H54 (cell line): ENCODE measurements at regions not wholly inside any gene's neighbourhood (a gene's known extent, or its start where the extent isn't known, plus 50 kb on each side); places are given as distances from the start of the nearest gene placed in this dataset.

Experiments
- DNase-seq: peaks from one replicate; pipeline ENCODE4 v3.0.0; 2011; ENCODE audit warnings: low spot score, mixed read lengths; ENCODE audit not compliant: insufficient read length
- FAIRE-seq: peaks from 3 replicates; lab custom pipeline; 2011; peaks lifted over from hg19 to GRCh38; lab: Jason Lieb, UNC
- POLR2A ChIP-seq: IDR thresholded peaks from 2 replicates; pipeline ENCODE4 v1.6.1; 2011; ENCODE audit warnings: low read depth, mild to moderate bottlenecking, low read length

DNA sequence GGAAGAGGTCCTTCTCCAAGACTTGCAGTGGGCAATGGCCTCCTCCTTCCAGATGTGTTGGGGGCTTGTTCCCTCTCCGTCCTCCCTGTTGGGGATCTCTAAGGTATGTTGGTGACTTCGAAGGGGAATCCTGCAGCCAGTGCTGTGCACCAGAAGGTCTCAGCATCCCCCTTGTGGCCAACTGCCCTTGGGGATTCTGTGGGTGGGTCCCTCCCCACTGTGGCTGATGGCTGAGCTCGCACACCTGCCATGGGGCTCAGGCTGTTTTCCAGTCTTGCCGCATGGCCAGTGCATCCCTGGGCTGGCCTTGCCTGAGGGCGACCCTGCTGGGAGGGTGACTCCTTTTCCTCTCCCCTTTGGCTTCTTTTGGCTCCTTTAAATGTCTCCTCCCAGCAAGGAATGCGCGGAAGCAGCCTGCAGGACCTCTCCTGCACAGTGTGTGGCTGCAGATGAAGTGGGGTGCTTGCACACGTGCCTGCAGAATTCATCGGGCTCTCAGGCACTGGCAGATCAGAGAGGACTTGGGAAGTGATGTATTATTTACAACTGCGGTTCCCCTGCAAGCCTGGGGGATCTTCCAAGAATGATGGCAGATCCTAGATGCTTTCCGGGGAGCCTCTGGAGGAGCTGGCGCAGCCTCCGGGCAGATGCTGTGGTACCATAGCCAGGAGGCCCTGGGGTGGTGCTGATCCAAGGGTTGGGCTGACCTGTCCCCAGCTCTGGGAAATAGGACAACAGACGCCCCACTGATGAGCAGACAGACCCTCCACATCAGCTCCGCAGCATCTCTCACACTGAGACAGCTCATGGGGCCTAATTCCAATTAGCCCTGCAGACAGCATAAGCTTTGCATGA lies 410.0 kb downstream of the TCERG1L start:
- no peak for FAIRE-seq
- DNase-seq, result no peak
- TF ChIP-seq POLR2A, result no peak

DNA sequence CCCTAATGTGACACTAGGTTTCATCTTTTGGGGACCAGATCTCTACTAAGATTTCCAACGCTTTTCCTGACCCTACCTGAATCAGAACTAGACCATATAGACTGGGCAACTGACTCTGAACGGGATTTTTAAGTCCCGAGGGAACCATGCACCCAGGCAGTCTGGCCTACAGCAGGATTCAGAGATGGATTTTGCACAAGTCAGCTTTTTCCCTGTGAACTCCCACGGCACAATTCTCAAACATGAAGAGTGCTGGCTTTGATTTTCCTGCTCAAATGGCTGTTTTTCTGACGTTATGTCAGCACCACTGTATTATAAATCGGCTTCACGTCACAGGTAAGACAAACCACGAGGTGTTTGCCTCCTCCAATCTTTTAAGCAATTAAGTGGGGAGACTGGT lies 409.1 kb downstream of the TCERG1L start:
- FAIRE-seq (no peak), DNase-seq (no peak)
- TF ChIP-seq POLR2A, result no peak

DNA sequence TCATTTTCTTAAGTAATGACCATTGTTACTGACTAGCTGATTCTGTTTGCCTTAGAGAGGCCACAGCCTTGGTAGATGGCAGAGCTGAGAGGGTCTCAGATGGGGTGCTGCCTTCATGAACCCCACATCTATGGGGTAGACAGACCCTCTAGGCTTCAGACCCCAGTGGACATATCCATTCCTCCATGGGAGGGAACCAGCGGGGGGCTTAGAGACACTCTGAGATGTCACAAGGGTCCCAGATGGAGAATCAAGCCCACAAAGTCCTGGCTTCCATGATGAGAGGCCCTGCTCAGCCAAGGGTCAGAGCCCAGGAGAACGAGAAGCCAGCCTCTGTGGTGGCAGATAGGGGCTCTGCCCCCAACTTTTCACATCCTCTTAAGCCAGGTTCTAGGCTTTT lies 408.6 kb downstream of the TCERG1L start:
- DNase-seq (no peak), FAIRE-seq (no peak)
- no peak for TF ChIP-seq POLR2A

DNA sequence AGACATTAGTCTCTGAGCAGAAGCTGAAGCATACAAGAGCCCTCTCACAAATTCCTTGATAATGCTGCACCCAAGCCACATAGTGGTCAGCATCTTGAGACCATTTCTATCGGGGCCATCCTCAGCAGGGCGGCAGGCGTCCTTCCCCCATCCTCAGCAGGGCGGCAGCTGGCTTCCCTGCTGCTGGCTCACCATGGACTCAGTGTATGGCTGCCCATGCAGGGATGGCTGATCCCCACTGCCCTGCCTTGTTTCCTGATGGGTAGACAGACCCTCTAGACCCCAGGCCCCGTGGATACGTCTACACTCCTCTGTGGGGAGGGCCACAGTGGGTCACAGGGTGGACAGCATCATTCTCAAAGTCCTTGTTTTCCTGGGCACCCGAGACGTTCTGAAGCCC lies 406.8 kb downstream of the TCERG1L start:
- FAIRE-seq, result no peak
- no peak for TF ChIP-seq POLR2A
- DNase-seq, result no peak

DNA sequence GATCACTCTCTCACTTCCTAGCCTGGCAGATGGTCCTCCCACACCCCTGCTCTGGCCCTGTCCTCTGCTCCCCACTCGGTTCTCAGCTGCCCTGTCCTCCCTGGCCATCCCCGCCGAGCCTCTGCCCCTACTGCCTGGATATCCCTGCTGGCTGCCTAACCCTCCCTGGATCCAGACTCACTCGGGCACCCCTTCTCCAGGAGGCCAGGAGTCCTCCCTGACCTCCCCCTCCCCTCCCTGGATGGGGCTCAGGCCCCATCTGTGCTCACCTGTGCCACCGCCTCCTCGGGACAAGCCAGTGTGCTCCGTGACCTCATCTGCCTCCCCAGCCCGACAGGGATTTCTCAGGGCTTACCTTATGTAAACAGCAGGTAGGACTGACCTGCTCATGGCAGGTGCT lies 406.1 kb downstream of the TCERG1L start:
- FAIRE-seq (no peak), DNase-seq (no peak)
- TF ChIP-seq POLR2A, result no peak

GRCh38 chr10:130905921-130906320 lies 405.6 kb downstream of the TCERG1L start:
- DNase-seq, result no peak
- no peak for FAIRE-seq

DNA sequence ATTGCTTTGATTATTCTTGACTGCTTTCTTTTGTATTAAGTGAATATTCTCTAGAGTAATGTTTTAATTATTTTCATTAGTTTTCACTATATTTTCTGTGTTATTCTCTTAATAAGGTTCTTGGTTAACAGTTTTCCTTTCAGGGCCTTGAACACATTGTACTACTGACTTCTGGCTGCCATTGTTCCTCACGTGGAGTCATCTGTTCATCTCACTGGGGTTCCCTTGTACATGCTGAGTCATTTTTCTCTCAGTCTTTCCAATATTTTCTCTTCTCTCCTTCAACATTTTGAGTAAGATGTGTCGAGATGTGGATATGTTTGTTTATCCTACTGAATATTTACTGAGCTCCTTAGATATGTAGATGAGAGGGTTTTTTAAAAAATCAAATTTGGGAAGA lies 400.7 kb downstream of the TCERG1L start:
- TF ChIP-seq POLR2A, result no peak
- FAIRE-seq (no peak), DNase-seq (no peak)

More at GRCh38 chr10:130905921-130906320, 405.6 kb downstream of the TCERG1L start:
- TF ChIP-seq POLR2A, result no peak

DNA sequence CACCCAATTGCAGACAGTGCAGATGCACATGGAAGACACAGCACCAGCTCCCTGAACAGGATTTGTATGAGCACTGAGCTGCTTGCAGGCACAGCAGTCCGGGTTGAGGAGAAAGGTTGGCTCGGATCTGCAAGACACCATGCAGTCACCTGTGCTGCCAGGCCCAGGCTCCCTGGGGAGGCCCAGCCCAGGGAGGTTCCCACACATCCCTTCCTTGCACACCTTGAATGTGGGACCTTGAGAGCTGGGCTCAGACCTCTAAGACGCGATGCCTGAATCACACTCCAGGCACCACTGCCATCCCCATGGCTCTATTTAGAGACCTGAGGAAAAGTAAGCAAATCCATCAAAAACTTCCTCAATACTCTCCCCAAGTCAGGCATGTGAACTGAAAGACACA lies 397.7 kb downstream of the TCERG1L start:
- TF ChIP-seq POLR2A, result no peak
- no peak for FAIRE-seq

DNA sequence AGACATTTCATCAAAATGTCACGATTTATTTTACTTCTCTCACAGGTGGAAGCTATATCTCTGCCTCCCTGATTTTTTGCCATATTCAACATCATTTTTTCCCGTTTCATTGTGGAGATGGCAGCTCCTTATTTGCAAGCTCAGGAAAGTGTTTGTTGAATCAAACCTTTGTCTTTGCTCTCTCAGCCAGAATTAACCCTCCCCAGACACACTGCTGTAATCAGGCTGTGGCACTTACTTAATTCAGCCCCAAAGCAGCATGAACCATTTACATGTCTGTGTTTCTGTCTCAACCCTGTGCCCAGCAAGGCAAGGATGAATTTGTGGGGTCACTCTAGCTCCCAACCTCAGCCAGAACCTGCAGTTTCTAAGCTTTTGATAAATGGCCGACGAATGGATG lies 397.2 kb downstream of the TCERG1L start:
- FAIRE-seq, result no peak
- no peak for TF ChIP-seq POLR2A
- DNase-seq, result no peak

More for the DNA sequence above, 397.7 kb downstream of the TCERG1L start:
- DNase-seq, result no peak

DNA sequence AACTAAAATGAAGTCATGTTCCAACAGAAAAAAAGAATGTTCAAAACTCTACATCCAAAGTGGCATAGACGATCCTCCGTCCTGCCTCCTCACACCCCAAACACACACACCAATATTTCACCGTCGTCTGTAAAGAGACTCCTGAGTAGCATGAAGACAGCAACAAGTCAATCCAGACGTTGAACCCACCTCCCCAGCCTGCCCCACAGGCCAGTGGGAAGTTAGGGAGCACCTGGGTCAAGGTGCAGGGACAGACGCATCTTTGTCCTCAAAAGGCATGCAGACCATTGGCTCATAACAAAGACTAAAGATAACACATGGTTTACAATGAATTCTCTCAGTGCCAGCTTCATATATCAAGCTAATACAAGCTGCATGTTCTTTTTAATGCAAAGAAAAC lies 396.5 kb downstream of the TCERG1L start:
- DNase-seq (no peak), FAIRE-seq (no peak)
- TF ChIP-seq POLR2A, result no peak

DNA sequence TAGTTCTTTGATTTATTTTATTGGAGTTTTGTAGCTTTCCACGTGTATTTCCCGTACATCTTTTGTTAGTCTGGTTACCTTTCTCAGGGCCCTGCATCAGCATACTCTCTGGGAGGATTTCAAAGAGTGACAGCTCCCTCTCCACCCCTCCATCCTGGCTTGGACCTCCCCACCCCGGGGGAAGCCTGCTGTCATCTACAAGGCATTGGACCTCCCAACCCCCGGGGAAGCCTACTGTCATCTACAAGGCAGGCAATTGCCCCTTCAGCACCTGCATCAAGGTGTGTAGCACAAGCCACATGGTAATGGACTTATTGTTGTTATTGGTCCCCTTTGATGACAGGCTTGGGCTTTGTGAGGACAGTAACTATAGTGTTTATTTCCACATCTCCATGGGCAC lies 390.1 kb downstream of the TCERG1L start:
- DNase-seq (no peak), FAIRE-seq (no peak)
- no peak for TF ChIP-seq POLR2A

DNA sequence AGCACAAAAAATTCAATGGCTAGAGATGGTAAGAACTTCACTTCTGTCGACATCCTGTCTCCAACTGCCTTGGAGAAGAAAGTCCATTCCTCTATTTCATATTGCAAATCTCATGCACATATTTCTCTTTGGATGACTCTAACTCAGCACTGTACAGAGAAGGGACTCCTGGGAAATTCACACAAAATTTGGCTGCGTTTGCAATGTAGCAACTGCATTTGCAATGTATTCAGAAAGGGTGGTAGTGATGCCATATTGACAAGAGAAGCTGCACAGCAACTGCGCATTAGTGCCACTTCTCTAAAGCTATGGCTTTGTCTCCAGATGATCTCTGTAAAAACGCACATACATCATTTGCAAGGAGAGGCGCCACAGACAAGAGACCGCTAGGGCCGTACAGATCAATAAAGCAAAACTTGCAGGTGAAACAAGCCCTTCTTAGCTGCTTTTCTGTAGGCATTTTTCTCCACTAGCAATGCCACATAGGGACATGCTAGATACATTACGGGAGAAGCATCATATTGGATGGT lies 389.5 kb downstream of the TCERG1L start:
- DNase-seq, result no peak
- no peak for FAIRE-seq
- TF ChIP-seq POLR2A, result no peak

DNA sequence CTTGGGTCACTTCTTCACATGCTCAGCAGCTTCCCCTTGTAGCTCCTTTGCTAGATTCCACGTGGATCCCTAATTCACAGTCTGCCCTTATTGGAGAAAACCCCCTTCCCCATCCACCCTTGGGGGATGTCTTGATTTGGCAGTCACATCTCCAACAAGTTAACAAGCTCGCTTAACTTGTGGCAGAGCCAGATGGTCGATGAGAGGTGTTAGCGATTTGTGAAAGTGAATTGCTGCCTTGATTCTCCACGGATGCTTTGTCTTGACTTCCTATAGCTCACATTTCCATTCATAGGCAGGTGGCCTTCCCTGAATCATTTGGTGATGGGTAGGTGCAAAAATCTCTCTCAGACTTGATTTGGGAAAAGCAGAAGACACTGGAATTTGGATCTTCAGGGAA lies 387.9 kb downstream of the TCERG1L start:
- TF ChIP-seq POLR2A, result no peak
- DNase-seq, result no peak
- FAIRE-seq, result no peak

DNA sequence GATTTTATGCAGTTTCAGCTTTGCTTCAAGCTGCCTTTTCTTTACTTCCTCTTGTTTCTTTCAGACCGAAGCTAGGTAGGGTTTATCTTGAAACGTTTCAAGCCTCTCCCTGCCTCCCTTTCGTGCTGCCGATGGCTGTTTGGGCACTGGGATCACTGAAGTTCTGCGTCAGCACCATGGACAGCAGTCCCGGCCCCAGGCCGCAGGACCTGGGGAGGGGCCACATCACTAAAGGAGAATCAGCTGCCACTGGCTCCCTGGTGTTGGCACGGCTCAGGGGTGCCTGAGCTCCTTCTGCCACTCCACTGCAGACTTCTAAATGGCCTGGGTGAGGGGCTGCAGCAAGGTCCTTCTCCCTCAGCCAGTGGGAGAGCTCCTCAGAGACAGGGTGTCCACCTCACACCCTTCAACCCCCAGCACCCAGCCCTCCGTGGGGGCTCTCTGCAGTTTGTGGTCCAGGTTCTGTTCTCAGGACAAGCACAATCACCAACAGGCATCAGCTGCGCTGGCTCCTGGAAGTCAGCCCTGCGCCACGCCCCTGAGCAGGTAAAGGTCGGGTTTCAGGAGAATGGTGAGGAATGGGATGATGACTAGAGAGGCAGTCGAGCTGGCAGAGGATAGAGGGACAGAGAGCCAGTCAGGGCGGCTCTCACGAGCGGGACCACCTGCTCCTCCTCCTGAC lies 387.2 kb downstream of the TCERG1L start:
- no peak for TF ChIP-seq POLR2A
- no peak for FAIRE-seq
- DNase-seq, result no peak
